Rectal smooth muscle tissue (tissue), 1 donor: ENCODE measurements at regions not wholly inside any gene's neighbourhood (a gene's known extent, or its start where the extent isn't known, plus 50 kb on each side); places are given as distances from the start of the nearest gene placed in this dataset.

Experiments used
- H3K27ac ChIP-seq: one replicate; pipeline ENCODE4 v1.7.0; 2013; ENCODE audit warnings: low read depth, low read length, inconsistent platforms
- H3K27me3 ChIP-seq: one replicate; pipeline ENCODE4 v1.7.0; 2013; ENCODE audit warnings: low read length; ENCODE audit not compliant: control insufficient read depth, insufficient read depth
- H3K36me3 ChIP-seq: one replicate; pipeline ENCODE4 v1.7.0; 2013; ENCODE audit warnings: low read length; ENCODE audit not compliant: control insufficient read depth, insufficient read depth
- H3K4me1 ChIP-seq: one replicate; pipeline ENCODE4 v1.7.0; 2013; ENCODE audit warnings: low read length; ENCODE audit not compliant: control insufficient read depth, insufficient read depth
- H3K4me3 ChIP-seq: one replicate; pipeline ENCODE4 v1.7.0; 2013; ENCODE audit warnings: low read length
- H3K9ac ChIP-seq: one replicate; pipeline ENCODE4 v1.7.0; 2013; ENCODE audit warnings: low read length

GRCh38 chr3:106227068-106227467 lies 358.3 kb upstream of the CBLB start:
- Histone ChIP-seq H3K27ac (no peak overlapping the region), H3K9ac (no peak overlapping the region), H3K4me3 (no peak overlapping the region), H3K36me3 (no peaks in the 10 kb centered on the region), H3K4me1 (no peaks in the 10 kb centered on the region), H3K27me3 (no peaks in the 10 kb centered on the region)

- no peak overlapping the region for H3K27ac ChIP-seq
- H3K36me3 ChIP-seq, result no peaks in the 10 kb centered on the region
- H3K4me1 ChIP-seq, result no peaks in the 10 kb centered on the region
- no peaks in the 10 kb centered on the region for H3K27me3 ChIP-seq
- no peak overlapping the region for H3K4me3 ChIP-seq
- no peak overlapping the region for H3K9ac ChIP-seq
Measured at GRCh38 chr3:106228271-106228670, 359.5 kb upstream of the CBLB start.

- H3K27ac ChIP-seq, result no peak overlapping the region
- H3K4me3 ChIP-seq, result no peak overlapping the region
- no peak overlapping the region for H3K9ac ChIP-seq
- H3K36me3 ChIP-seq, result no peaks in the 10 kb centered on the region
- no peaks in the 10 kb centered on the region for H3K27me3 ChIP-seq
- no peaks in the 10 kb centered on the region for H3K4me1 ChIP-seq
Measured at GRCh38 chr3:106229495-106230278, 360.9 kb upstream of the CBLB start.

- H3K36me3 ChIP-seq, result no peaks in the 10 kb centered on the region
- no peaks in the 10 kb centered on the region for H3K27me3 ChIP-seq
- H3K4me1 ChIP-seq, result no peaks in the 10 kb centered on the region
- no peak overlapping the region for H3K27ac ChIP-seq
- no peak overlapping the region for H3K9ac ChIP-seq
- no peak overlapping the region for H3K4me3 ChIP-seq
Measured at GRCh38 chr3:106231086-106231485, 362.3 kb upstream of the CBLB start.

GRCh38 chr3:106232956-106233355 lies 364.1 kb upstream of the CBLB start:
- Histone ChIP-seq H3K27me3 (no peaks in the 10 kb centered on the region), H3K4me3 (no peak overlapping the region), H3K4me1 (no peaks in the 10 kb centered on the region), H3K27ac (no peak overlapping the region), H3K9ac (no peak overlapping the region), H3K36me3 (no peaks in the 10 kb centered on the region)

- Histone ChIP-seq H3K4me1 (no peaks in the 10 kb centered on the region), H3K27ac (no peak overlapping the region), H3K27me3 (no peaks in the 10 kb centered on the region), H3K4me3 (no peak overlapping the region), H3K36me3 (no peaks in the 10 kb centered on the region), H3K9ac (no peak overlapping the region)
Measured at GRCh38 chr3:106239195-106239697, 370.4 kb upstream of the CBLB start.

GRCh38 chr3:106241593-106241992 lies 372.8 kb upstream of the CBLB start:
- no peak overlapping the region for H3K27ac ChIP-seq
- no peak overlapping the region for H3K4me3 ChIP-seq

GRCh38 chr3:106242781-106243180 lies 374.0 kb upstream of the CBLB start:
- H3K4me1 ChIP-seq, result no peaks in the 10 kb centered on the region
- no peaks in the 10 kb centered on the region for H3K27me3 ChIP-seq
- H3K36me3 ChIP-seq, result no peaks in the 10 kb centered on the region
- no peak overlapping the region for H3K9ac ChIP-seq
- H3K4me3 ChIP-seq, result no peak overlapping the region
- H3K27ac ChIP-seq, result no peak overlapping the region

More at GRCh38 chr3:106241593-106241992, 372.8 kb upstream of the CBLB start:
- Histone ChIP-seq H3K36me3 (no peaks in the 10 kb centered on the region), H3K9ac (no peak overlapping the region), H3K27me3 (no peaks in the 10 kb centered on the region), H3K4me1 (no peaks in the 10 kb centered on the region)

- Histone ChIP-seq H3K27me3 (no peaks in the 10 kb centered on the region), H3K9ac (no peak overlapping the region), H3K4me3 (no peak overlapping the region), H3K4me1 (no peaks in the 10 kb centered on the region), H3K36me3 (no peaks in the 10 kb centered on the region), H3K27ac (no peak overlapping the region)
Measured at GRCh38 chr3:106245400-106245799, 376.6 kb upstream of the CBLB start.

- H3K36me3 ChIP-seq, result no peaks in the 10 kb centered on the region
- no peak overlapping the region for H3K9ac ChIP-seq
- H3K27ac ChIP-seq, result no peak overlapping the region
- no peaks in the 10 kb centered on the region for H3K27me3 ChIP-seq
- H3K4me1 ChIP-seq, result no peaks in the 10 kb centered on the region
- no peak overlapping the region for H3K4me3 ChIP-seq
Measured at GRCh38 chr3:106247902-106248684, 379.3 kb upstream of the CBLB start.

- Histone ChIP-seq H3K36me3 (no peaks in the 10 kb centered on the region), H3K4me3 (no peak overlapping the region), H3K27me3 (no peaks in the 10 kb centered on the region), H3K27ac (no peak overlapping the region), H3K4me1 (no peaks in the 10 kb centered on the region), H3K9ac (no peak overlapping the region)
Measured at GRCh38 chr3:106249159-106249558, 380.3 kb upstream of the CBLB start.

- no peak overlapping the region for H3K27ac ChIP-seq
- no peak overlapping the region for H3K4me3 ChIP-seq
- no peaks in the 10 kb centered on the region for H3K4me1 ChIP-seq
- H3K9ac ChIP-seq, result no peak overlapping the region
- no peaks in the 10 kb centered on the region for H3K36me3 ChIP-seq
- H3K27me3 ChIP-seq, result no peaks in the 10 kb centered on the region
Measured at GRCh38 chr3:106249981-106250380, 381.2 kb upstream of the CBLB start.
